ENCODE measurements at regions not wholly inside any gene's neighbourhood (a gene's known extent, or its start where the extent isn't known, plus 50 kb on each side); places are given as distances from the start of the nearest gene placed in this dataset.
"Not testable (repeated sequence)": the region's sequence is repeated elsewhere in the genome, so short reads cannot be mapped to it uniquely, and the experiment has no call there.

GRCh38 chr13:61531383-61532065 lies 115.9 kb upstream of the PCDH20 start:
- BruUV-seq (replicated peaks) = no TSS peak
- no peak overlapping the region for H3K4me2 ChIP-seq (ENCODE audit: control insufficient read depth, insufficient read depth)
- intact Hi-C loops (cut with micrococcal nuclease; ENCODE audit: unreplicated experiment) (no loop called here), in situ Hi-C loops (cut with MboI) (no loop called here)
- no peak overlapping the region for H3K27ac ChIP-seq (ENCODE audit: control insufficient read depth, insufficient read depth)
- ATAC-seq = peak; percentile 92
- no peaks in the 10 kb centered on the region for H3K36me3 ChIP-seq (ENCODE audit: control insufficient read depth in 2 of 2, insufficient read depth in 2 of 2, low read length in 1 of 2)
- FAIRE-seq = no peak
- SMC1A ChIA-PET (ENCODE audit: uncharacterized antibody, unreplicated experiment) = no interaction called here
- no peak overlapping the region for H3K4me3 ChIP-seq
- no peak for TF ChIP-seq ATF3 (IDR thresholded peaks at IDR 0.05; ENCODE audit: borderline replicate concordance, extremely low read depth, low read depth, low read length)
- TF ChIP-seq NKRF (conservative IDR thresholded peaks at IDR 0.05) = no peak
- TF ChIP-seq MTA2 (IDR thresholded peaks at IDR 0.05; ENCODE audit: low read depth) = 0 out of 2 replicates have a peak, but pooled peaks have one; percentile 36
- TF ChIP-seq BHLHE40 (IDR thresholded peaks at IDR 0.05; ENCODE audit: borderline replicate concordance in 1 of 2, low read depth in 2 of 2, low read length in 1 of 2) = peak; percentile 46 to 72; a peak in 3 of 4 replicates
- TF ChIP-seq JUNB (IDR thresholded peaks at IDR 0.05) = 0 out of 2 replicates have a peak, but pooled peaks have one; percentile 11
- peak in 1 of 2 experiments; percentile 31; a peak in 1 of 4 replicates for TF ChIP-seq IKZF2 (IDR thresholded peaks at IDR 0.05)
- TF ChIP-seq SPI1 (IDR thresholded peaks at IDR 0.05; ENCODE audit: borderline replicate concordance, insufficient read depth, low read depth, low read length) = peak; percentile 65; the same call in 1 of the 2 replicates
- TF ChIP-seq RELB (IDR thresholded peaks at IDR 0.05; ENCODE audit: low read depth) = peak; percentile 44; the same call in 1 of the 2 replicates
- TF ChIP-seq MYC (IDR thresholded peaks at IDR 0.05; ENCODE audit: insufficient read depth, insufficient read length, insufficient replicate concordance, low read length, severe bottlenecking) = no peak
- TF ChIP-seq IKZF1 (conservative IDR thresholded peaks at IDR 0.05) = 0 out of 2 replicates have a peak, but pooled peaks have one; percentile 28
- TF ChIP-seq TCF12 (IDR thresholded peaks at IDR 0.05; ENCODE audit: low read depth, low read length) = no peak
- TF ChIP-seq BCL11A (IDR thresholded peaks at IDR 0.05; ENCODE audit: low read depth, low read length) = 0 out of 2 replicates have a peak, but pooled peaks have one; percentile 42
- H3K79me2 ChIP-seq (ENCODE audit: control insufficient read depth, insufficient read depth, low read length) = no peaks in the 10 kb centered on the region
- no peak overlapping the region for H2AFZ ChIP-seq (ENCODE audit: control insufficient read depth, low read depth, low read length)
- no peaks in the 10 kb centered on the region for H4K20me1 ChIP-seq (ENCODE audit: control insufficient read depth, insufficient read depth)
- 13% methylated on average over 9 of the region's 10 CpGs for WGBS (ENCODE audit: insufficient coverage, insufficient replicate concordance, low lambda C conversion rate, missing lambda C conversion rate)
- RAD21 ChIA-PET (ENCODE audit: unreplicated experiment) = no interaction called here
- H3K9me3 ChIP-seq (replicated peaks; ENCODE audit: control insufficient read depth, insufficient read depth, low read length) = no peaks in the 10 kb centered on the region
- CTCF ChIA-PET = no interaction called here
- peak; percentile 17 for DNase-seq (ENCODE audit: low read depth, low spot score)
- H3K4me1 ChIP-seq (ENCODE audit: control insufficient read depth, insufficient read depth, low read length) = no peaks in the 10 kb centered on the region
- POLR2A ChIA-PET = no interaction called here
- H3K9ac ChIP-seq (ENCODE audit: control insufficient read depth, insufficient read depth, low read length) = no peak overlapping the region
- H3K27me3 ChIP-seq (replicated peaks in 1 of 2; ENCODE audit: control insufficient read depth in 2 of 2, insufficient read depth in 2 of 2, low read length in 1 of 2) = no peaks in the 10 kb centered on the region

- CTCF ChIA-PET; H3K4me1 ChIP-seq (ENCODE audit: control insufficient read depth, insufficient read depth, low read length); FAIRE-seq; H3K4me3 ChIP-seq; H3K9me3 ChIP-seq (replicated peaks; ENCODE audit: control insufficient read depth, insufficient read depth, low read length); POLR2A ChIA-PET; H3K27me3 ChIP-seq (replicated peaks in 1 of 2; ENCODE audit: control insufficient read depth in 2 of 2, insufficient read depth in 2 of 2, low read length in 1 of 2); BruUV-seq (replicated peaks); H3K79me2 ChIP-seq (ENCODE audit: control insufficient read depth, insufficient read depth, low read length); ATAC-seq; intact Hi-C loops (cut with micrococcal nuclease; ENCODE audit: unreplicated experiment); H3K36me3 ChIP-seq (ENCODE audit: control insufficient read depth in 2 of 2, insufficient read depth in 2 of 2, low read length in 1 of 2); SMC1A ChIA-PET (ENCODE audit: uncharacterized antibody, unreplicated experiment); RAD21 ChIA-PET (ENCODE audit: unreplicated experiment); H3K27ac ChIP-seq (ENCODE audit: control insufficient read depth, insufficient read depth); H4K20me1 ChIP-seq (ENCODE audit: control insufficient read depth, insufficient read depth); DNase-seq (ENCODE audit: low read depth, low spot score); in situ Hi-C loops (cut with MboI); H3K9ac ChIP-seq (ENCODE audit: control insufficient read depth, insufficient read depth, low read length); H2AFZ ChIP-seq (ENCODE audit: control insufficient read depth, low read depth, low read length); H3K4me2 ChIP-seq (ENCODE audit: control insufficient read depth, insufficient read depth): not testable (repeated sequence)
- WGBS (ENCODE audit: insufficient coverage, insufficient replicate concordance, low lambda C conversion rate, missing lambda C conversion rate) = 34% methylated on average over 5 of the region's 5 CpGs
Measured at GRCh38 chr13:61519214-61519613, 103.6 kb upstream of the PCDH20 start.
